Vagina (tissue), 2 donors: ENCODE measurements at regions not wholly inside any gene's neighbourhood (a gene's known extent, or its start where the extent isn't known, plus 50 kb on each side); places are given as distances from the start of the nearest gene placed in this dataset.

Experiments used
- DNase-seq, 2 donors: peaks; one replicate each; pipeline ENCODE4 v3.0.0-alpha.2; 2017; ENCODE audit errors: extremely low spot score in 2 of 2
- H3K27ac ChIP-seq: fragments of 200-600 bp; sonication (generic); one replicate; pipeline ENCODE4 v1.5.1; 2019
- H3K27me3 ChIP-seq: fragments of 200-600 bp; sonication (generic); one replicate; pipeline ENCODE4 v1.5.1; 2019
- H3K36me3 ChIP-seq, 2 donors: fragments of 200-600 bp; sonication (generic); one replicate each; pipeline ENCODE4 v1.5.1; 2017 to 2019
- H3K4me1 ChIP-seq: fragments of 200-600 bp; sonication (generic); one replicate; pipeline ENCODE4 v1.5.1; 2019
- H3K4me3 ChIP-seq, 2 donors: fragments of 200-600 bp; sonication (generic); 1 replicate in 1 of 2; 2 replicates in 1 of 2; pipeline ENCODE4 v1.5.1; 2016 to 2019
- H3K9me3 ChIP-seq: fragments of 200-600 bp; sonication (generic); one replicate; pipeline ENCODE4 v1.5.1; 2019
- CTCF ChIP-seq, 3 experiments: fragments of 450-650 bp in 2 of 3; fragments of 200-600 bp in 1 of 3; sonication (generic) in 1 of 3; IDR thresholded peaks; one replicate each; pipeline ENCODE4 v1.5.1; 2017 to 2019; ENCODE audit warnings: antibody characterized with exemption in 3 of 3, mild to moderate bottlenecking in 2 of 3, moderate library complexity in 2 of 3
- POLR2A ChIP-seq, 2 donors: fragments of 450-650 bp; IDR thresholded peaks; one replicate each; pipeline ENCODE4 v1.6.1; 2017; ENCODE audit warnings: antibody characterized with exemption in 2 of 2, mild to moderate bottlenecking in 2 of 2, moderate library complexity in 2 of 2
- POLR2AphosphoS5 ChIP-seq, 2 donors: sonication (generic); formaldehyde crosslinking; IDR thresholded peaks; one replicate each; pipeline ENCODE4 v1.9.0; 2017; ENCODE audit warnings: antibody characterized with exemption in 2 of 2, mild to moderate bottlenecking in 2 of 2, low read depth in 1 of 2; ENCODE audit not compliant: insufficient read depth in 1 of 2
- intact Hi-C: fragments of 100-400 bp; cut with DNase I; formaldehyde crosslinking; loops from one replicate; pipeline ENCODE4 v1.15.1; 2023

DNA sequence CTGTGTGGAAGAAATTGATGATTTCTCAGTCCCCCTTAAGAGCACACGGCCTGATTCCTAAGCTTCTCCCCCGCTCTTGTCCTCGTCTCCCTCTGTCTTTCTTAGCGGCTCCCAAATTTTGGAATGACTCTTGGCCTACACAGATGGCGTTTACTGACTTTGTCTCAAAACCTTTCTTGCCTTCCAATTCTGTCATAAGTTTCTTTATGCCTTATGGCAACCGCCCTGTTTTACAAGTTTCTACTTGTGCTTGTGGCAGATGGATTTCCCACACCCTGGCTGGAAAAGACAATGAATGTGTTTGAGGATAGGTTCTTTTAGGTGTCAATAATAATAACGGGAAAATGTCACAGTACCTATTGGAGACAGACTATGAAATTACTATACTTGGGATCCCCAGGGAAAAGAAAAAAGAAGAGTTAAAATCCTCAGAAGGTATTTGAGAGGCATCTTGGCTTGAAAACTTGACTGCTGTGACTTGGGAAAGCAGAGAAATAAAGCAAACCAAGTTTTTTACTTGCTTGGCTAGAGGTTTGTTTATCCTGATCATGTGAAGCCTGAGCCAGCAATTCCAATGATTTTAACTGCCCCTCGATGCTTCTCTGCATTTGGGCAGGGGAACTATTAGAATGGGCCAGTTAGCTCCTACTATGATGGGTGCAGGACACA lies 276.4 kb downstream of the HRH4 start:
- TF ChIP-seq CTCF (IDR thresholded peaks at IDR 0.05): no peak
- peak in 1 of 2 donors; percentile 56 for TF ChIP-seq POLR2AphosphoS5 (IDR thresholded peaks at IDR 0.05; ENCODE audit: insufficient read depth in 1 of 2, low read depth in 1 of 2)
- TF ChIP-seq POLR2A (IDR thresholded peaks at IDR 0.05): no peak
- peaks cover 8% of the 10 kb centered on the region for H3K4me1 ChIP-seq
- H3K27ac ChIP-seq: peak overlapping the region; percentile 17
- H3K9me3 ChIP-seq: no peaks in the 10 kb centered on the region
- intact Hi-C loops: no loop called here
- no peaks in the 10 kb centered on the region for H3K36me3 ChIP-seq
- H3K27me3 ChIP-seq: no peaks in the 10 kb centered on the region
- H3K4me3 ChIP-seq: no peak overlapping the region
- DNase-seq: no peak

GRCh38 chr18:24740829-24741228 lies 280.4 kb downstream of the HRH4 start:
- no peaks in the 10 kb centered on the region for H3K27me3 ChIP-seq
- no peaks in the 10 kb centered on the region for H3K36me3 ChIP-seq
- intact Hi-C loops: no loop called here
- DNase-seq: no peak
- no peak overlapping the region for H3K4me3 ChIP-seq
- TF ChIP-seq CTCF (IDR thresholded peaks at IDR 0.05) (no peak), POLR2AphosphoS5 (IDR thresholded peaks at IDR 0.05; ENCODE audit: insufficient read depth in 1 of 2, low read depth in 1 of 2) (no peak), POLR2A (IDR thresholded peaks at IDR 0.05) (no peak)
- H3K4me1 ChIP-seq: peaks cover 8% of the 10 kb centered on the region
- no peak overlapping the region for H3K27ac ChIP-seq
- no peaks in the 10 kb centered on the region for H3K9me3 ChIP-seq

GRCh38 chr18:24741321-24741720 lies 280.9 kb downstream of the HRH4 start:
- TF ChIP-seq POLR2A (IDR thresholded peaks at IDR 0.05) (no peak), CTCF (IDR thresholded peaks at IDR 0.05) (no peak), POLR2AphosphoS5 (IDR thresholded peaks at IDR 0.05; ENCODE audit: insufficient read depth in 1 of 2, low read depth in 1 of 2) (no peak)
- no peak overlapping the region for H3K27ac ChIP-seq
- no peak overlapping the region for H3K4me3 ChIP-seq
- no peak for DNase-seq
- intact Hi-C loops: no loop called here
- H3K9me3 ChIP-seq: no peaks in the 10 kb centered on the region
- no peaks in the 10 kb centered on the region for H3K27me3 ChIP-seq
- H3K4me1 ChIP-seq: peaks cover 8% of the 10 kb centered on the region
- no peaks in the 10 kb centered on the region for H3K36me3 ChIP-seq

DNA sequence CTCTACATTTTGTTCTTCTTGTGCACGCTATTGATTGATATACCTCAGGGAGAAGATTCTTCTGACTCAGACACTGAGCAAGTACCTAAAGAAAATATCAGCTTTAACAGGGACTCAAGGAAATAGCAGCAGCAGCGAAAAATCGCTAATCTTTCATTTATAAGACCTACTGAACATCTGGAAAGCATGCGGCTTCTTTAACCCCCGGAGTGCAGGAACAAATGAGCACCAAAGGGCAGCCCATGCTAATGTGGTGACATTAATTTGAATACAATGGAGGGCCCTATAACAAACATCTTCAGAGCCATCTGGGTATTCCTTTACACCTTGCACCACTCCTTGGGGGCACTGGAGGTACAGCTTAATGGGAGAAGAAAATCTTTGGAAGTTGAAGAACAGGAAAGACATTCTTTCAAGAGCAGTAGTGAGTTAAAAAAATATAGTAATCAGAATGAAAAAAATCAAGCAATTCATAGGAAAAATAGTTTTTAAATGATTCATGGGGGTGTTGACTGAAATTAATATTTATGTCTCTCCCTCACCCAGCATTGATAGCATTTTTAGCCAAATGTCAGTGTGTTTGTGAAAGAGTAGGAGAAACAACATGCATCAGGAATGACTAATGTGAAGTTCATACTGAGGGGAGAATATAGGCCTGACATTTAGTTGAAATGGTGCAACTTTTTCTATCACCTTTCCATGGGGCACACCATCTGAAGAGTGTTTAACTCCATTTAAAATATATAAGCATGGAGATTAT lies 281.7 kb downstream of the HRH4 start:
- Histone ChIP-seq H3K4me3 (no peak overlapping the region), H3K9me3 (no peaks in the 10 kb centered on the region), H3K36me3 (no peaks in the 10 kb centered on the region), H3K4me1 (peaks cover 4% of the 10 kb centered on the region), H3K27ac (no peak overlapping the region), H3K27me3 (no peaks in the 10 kb centered on the region)
- intact Hi-C loops: no loop called here
- TF ChIP-seq POLR2A (IDR thresholded peaks at IDR 0.05): no peak
- no peak for DNase-seq

GRCh38 chr18:24754583-24755253 lies 294.3 kb downstream of the HRH4 start:
- Histone ChIP-seq H3K9me3 (no peaks in the 10 kb centered on the region), H3K27me3 (no peaks in the 10 kb centered on the region), H3K36me3 (no peaks in the 10 kb centered on the region), H3K4me3 (no peak overlapping the region), H3K4me1 (no peaks in the 10 kb centered on the region), H3K27ac (no peak overlapping the region)
- no peak for DNase-seq
- TF ChIP-seq CTCF (IDR thresholded peaks at IDR 0.05) (no peak), POLR2AphosphoS5 (IDR thresholded peaks at IDR 0.05; ENCODE audit: insufficient read depth in 1 of 2, low read depth in 1 of 2) (no peak), POLR2A (IDR thresholded peaks at IDR 0.05) (no peak)
- intact Hi-C loops: no loop called here
